Astrocyte of the cerebellum (primary cell): ENCODE measurements at regions not wholly inside any gene's neighbourhood (a gene's known extent, or its start where the extent isn't known, plus 50 kb on each side); places are given as distances from the start of the nearest gene placed in this dataset.
"Not testable (repeated sequence)": the region's sequence is repeated elsewhere in the genome, so short reads cannot be mapped to it uniquely, and the experiment has no call there.

ENCODE experiments used
- DNase-seq: peaks from one replicate; pipeline ENCODE4 v3.0.0-alpha.2; 2011; ENCODE audit warnings: low read depth
- H3K4me3 ChIP-seq: 2 replicates; pipeline ENCODE4 v1.5.1; 2011; ENCODE audit warnings: mild to moderate bottlenecking, low read depth, low read length, moderate library complexity
- in situ Hi-C: cut with HindIII; loops from 2 replicates; pipeline ENCODE4 v1.10.0; 2017; ENCODE audit warnings: low sequenced_read_pairs
- TF ChIP-seq, protein P1 (sequence below): IDR thresholded peaks from 2 replicates; pipeline ENCODE4 v1.5.1; 2012; ENCODE audit warnings: low read length, low read depth, moderate library complexity, mild to moderate bottlenecking; ENCODE audit errors: missing control alignments

DNA sequence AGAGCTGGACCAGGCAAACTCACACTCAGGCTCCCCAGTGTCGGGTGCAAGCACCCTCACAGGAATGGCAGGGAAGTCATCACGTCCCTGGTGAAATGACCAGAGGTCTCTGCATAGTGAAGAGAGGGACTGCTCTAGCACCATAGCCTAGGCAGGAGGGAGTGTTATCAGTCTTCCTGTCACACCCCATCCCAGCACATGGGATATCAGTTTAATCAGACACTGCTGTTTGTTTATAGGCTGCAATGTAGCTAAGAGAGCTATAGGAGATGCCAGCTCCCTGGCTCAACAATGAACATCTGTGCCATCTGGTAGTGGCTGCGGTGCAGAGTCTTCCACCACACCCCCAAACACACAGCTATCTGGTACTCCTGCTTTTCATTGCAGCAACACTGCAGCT, 776.6 kb downstream of the ZNF385D start:
- in situ Hi-C loops: loop anchor here (10.0 kb wide), 1 partner anchor 60 kb away; no protein-coding TSS in a partner anchor
- TF ChIP-seq, protein P1, sequence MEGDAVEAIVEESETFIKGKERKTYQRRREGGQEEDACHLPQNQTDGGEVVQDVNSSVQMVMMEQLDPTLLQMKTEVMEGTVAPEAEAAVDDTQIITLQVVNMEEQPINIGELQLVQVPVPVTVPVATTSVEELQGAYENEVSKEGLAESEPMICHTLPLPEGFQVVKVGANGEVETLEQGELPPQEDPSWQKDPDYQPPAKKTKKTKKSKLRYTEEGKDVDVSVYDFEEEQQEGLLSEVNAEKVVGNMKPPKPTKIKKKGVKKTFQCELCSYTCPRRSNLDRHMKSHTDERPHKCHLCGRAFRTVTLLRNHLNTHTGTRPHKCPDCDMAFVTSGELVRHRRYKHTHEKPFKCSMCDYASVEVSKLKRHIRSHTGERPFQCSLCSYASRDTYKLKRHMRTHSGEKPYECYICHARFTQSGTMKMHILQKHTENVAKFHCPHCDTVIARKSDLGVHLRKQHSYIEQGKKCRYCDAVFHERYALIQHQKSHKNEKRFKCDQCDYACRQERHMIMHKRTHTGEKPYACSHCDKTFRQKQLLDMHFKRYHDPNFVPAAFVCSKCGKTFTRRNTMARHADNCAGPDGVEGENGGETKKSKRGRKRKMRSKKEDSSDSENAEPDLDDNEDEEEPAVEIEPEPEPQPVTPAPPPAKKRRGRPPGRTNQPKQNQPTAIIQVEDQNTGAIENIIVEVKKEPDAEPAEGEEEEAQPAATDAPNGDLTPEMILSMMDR: no peak
- H3K4me3 ChIP-seq: no peak overlapping the region
- DNase-seq: no peak

DNA sequence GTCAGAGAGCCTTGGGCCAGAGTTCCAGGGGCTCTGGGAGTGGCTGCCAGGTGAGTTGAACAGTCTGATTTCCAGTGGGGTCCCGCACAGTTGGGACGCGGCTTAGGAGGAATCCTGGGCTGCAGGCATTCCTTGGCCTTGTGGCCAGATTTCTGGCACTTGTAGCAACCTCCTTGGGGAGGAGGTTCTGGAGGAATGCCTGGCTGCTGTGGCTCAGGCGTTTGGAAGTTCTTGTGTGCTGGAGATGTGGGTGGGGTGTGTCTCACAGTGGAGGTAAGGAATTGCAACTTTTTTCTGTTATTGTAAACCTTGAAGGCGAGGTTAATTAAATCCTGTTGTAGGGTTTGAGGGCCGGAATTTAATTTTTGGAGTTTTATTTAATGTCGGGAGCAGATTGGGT, 780.2 kb downstream of the ZNF385D start:
- DNase-seq, H3K4me3 ChIP-seq: not testable (repeated sequence)
- in situ Hi-C loops: loop anchor here (10.0 kb wide), 1 partner anchor 56 kb away; no protein-coding TSS in a partner anchor

DNA sequence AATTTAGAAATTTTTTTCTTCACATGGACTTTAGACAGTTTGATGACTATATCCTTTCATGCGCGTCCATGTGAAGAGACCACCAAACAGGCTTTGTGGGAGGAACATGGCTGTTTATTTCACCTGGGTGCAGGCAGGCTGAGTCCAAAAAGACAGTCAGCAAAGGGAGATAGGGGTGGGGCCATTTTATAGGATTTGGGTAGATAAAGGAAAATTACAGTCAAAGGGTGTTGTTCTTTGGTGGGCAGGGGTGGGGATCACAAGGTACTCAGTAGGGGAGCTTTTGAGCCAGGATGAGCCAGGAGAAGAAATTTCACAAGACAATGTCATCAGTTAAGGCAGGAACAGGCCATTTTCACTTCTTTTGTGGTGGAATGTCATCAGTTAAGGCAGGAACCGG, 781.5 kb upstream of the SGO1 start:
- in situ Hi-C loops, H3K4me3 ChIP-seq, DNase-seq: not testable (repeated sequence)

DNA sequence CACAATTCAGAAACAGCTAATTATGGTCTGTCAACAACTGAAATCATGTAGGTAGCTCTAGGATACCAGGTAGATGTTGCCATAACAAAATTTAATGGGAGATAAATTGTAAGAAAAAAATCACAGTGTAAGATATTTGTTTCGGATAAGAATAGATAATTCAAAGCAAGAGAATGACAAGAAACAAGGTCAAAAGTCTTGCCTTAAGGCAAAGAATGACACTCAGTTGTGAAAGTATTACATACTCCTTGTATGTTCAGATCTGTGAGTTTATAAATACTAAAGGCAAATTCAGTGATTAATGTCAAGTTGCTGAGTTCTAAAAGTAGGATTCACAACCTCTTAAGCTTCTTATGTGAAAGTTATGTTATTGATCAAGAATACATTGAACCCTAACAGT, 772.2 kb upstream of the SGO1 start:
- H3K4me3 ChIP-seq: no peak overlapping the region
- in situ Hi-C loops: no loop called here
- TF ChIP-seq, protein P1: no peak

DNA sequence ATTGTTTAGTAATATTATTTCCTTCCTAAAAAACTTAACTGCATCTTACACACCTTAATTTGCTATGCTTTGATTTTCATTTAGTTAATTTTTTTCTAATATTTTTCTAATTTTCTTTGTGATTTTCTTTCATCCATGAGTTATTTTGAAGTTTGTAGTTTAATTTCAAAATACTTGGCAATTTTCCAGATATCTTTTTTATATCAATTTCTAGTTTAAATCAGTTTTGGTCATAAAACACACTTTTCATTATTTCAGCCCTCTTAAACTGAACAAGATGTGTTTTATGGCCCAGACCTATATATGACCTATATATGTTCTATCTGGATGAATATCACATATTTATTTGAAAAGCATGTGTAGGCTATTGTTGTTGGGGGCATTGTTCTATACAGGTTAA, 759.9 kb upstream of the SGO1 start:
- in situ Hi-C loops: no loop called here
- no peak for DNase-seq
- TF ChIP-seq, protein P1: no peak
- no peak overlapping the region for H3K4me3 ChIP-seq

More for the DNA sequence above, 772.2 kb upstream of the SGO1 start:
- DNase-seq: no peak

DNA sequence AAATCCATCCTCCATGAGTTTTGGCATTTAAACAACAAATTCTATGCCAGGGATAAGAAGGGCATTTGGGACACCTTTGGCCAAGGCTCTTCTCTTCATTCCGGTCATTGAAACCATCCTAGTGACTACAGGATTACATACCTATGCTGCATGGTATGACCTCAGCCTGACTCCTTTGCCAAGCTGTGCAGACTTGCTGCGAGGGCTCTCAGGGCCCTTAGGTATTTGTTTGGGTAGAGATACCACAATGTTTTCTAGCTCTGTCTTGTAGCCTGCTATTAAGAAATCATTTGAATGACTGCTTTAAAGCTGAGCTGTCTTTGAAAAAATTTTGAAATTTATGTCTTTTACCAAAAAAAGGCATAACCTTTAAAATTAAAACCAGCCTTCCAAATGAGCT, 749.8 kb upstream of the SGO1 start:
- in situ Hi-C loops: no loop called here
- no peak overlapping the region for H3K4me3 ChIP-seq
- DNase-seq: no peak
- TF ChIP-seq, protein P1: no peak

DNA sequence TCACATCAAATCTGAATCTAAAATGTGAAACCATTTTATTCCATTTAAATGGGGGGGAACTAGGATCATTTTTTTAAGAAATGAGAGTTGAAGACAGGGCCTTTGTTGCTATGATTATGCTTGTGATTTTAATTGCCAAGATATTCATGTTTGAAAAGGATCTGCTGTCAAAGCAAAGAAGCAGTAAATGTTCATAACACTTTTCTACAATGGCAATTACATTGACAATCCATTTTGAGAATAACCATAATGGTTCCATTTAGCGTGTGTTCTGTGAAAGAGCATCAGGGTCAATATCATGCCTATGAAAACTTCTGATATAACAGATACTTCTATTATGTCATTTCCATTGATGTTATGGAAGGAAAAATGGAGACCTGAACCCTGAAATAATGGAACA, 745.8 kb upstream of the SGO1 start:
- in situ Hi-C loops: no loop called here
- H3K4me3 ChIP-seq: no peak overlapping the region
- TF ChIP-seq, protein P1: no peak
- no peak for DNase-seq

DNA sequence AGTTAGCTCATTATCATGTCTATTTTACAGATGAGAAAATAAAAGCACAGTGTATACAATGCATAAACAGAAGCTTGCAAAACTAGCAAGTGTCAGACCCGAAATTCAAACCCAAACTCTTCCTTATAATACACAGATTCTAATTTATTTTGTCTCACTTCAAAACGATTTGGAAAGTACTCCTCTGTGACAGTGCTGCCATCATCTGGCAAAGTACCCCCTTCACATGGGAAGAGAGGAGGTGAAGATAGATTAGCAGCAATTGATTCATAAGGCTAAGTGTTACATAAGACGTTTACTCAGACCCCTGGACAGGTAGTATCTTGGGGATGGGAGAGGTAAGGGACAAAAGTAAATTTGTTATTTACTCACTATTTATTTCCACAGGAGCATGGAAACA, 744.0 kb upstream of the SGO1 start:
- DNase-seq: no peak
- in situ Hi-C loops: no loop called here
- H3K4me3 ChIP-seq: no peak overlapping the region
- TF ChIP-seq, protein P1: peak; percentile 17
